H1 (cell line): ENCODE measurements at regions not wholly inside any gene's neighbourhood (a gene's known extent, or its start where the extent isn't known, plus 50 kb on each side); places are given as distances from the start of the nearest gene placed in this dataset.

Experiments
- BACH1 ChIP-seq: IDR thresholded peaks from 2 replicates; pipeline ENCODE4 v1.6.1; 2012; ENCODE audit warnings: low read length, improper control_type of control experiment
- KDM1A ChIP-seq: fragments of 200-600, 300-600 bp; sonication (generic); IDR thresholded peaks from 2 replicates; pipeline ENCODE4 v1.7.1; 2016; ENCODE audit warnings: mild to moderate bottlenecking, low read length, borderline replicate concordance
- NANOG ChIP-seq: IDR thresholded peaks from 2 replicates; pipeline ENCODE4 v1.6.1; 2011; ENCODE audit warnings: low read length, low read depth, mild to moderate bottlenecking, inconsistent platforms; ENCODE audit not compliant: insufficient read depth, poor library complexity, severe bottlenecking
- SUZ12 ChIP-seq: fragments of 200-600 bp; sonication (generic); IDR thresholded peaks from 2 replicates; pipeline ENCODE4 v1.6.1; 2012; ENCODE audit warnings: mild to moderate bottlenecking, inconsistent platforms, low read length, moderate library complexity, mixed read lengths

- TF ChIP-seq BACH1 (no peak), SUZ12 (no peak), KDM1A (no peak), NANOG (no peak)
Observed at GRCh38 chr4:132593717-132594400, 555.2 kb upstream of the PCDH10 start (continued).
